K562 (cell line): ENCODE measurements at regions not wholly inside any gene's neighbourhood (a gene's known extent, or its start where the extent isn't known, plus 50 kb on each side); places are given as distances from the start of the nearest gene placed in this dataset.

ENCODE experiments used
- ATAC-seq: fragments of 200-7000 bp; cut with Tn5 transposase; 3 replicates; pipeline ENCODE4 v1.9.1; 2020; ENCODE audit warnings: moderate library complexity
- BruUV-seq: library from RNA; stranded (reverse); fragments of 400-500 nt; replicated peaks from 2 replicates; lab custom pipeline; 2021; lab: Mats Ljungman, UMichigan
- CTCF ChIA-PET: fragments of 300-600 bp; formaldehyde crosslinking; extraction: SDS; loops from one replicate; lab custom pipeline; 2021; ENCODE audit warnings: low intra/inter-chr PET ratio; lab: Yijun Ruan, JAX
- POLR2A ChIA-PET: fragments of 300-600, 350-650 bp; sonication (Branson Sonifier 250); formaldehyde crosslinking; extraction: SDS; loops from one replicate; lab custom pipeline; 2021; ENCODE audit warnings: antibody characterized with exemption, inconsistent platforms; lab: Yijun Ruan, JAX
- DNase-seq, 4 experiments: peaks; one replicate each; pipeline versions ENCODE4 v3.0.0 to v3.0.0-alpha.2; 2011 to 2018; ENCODE audit warnings: low spot score in 3 of 4, mixed read lengths in 3 of 4; ENCODE audit errors: extremely low read depth in 1 of 4
- FAIRE-seq: peaks from 2 replicates; lab custom pipeline; 2011; peaks lifted over from hg19 to GRCh38; lab: Jason Lieb, UNC
- H2AFZ ChIP-seq: 2 replicates; pipeline ENCODE4 v1.6.0; 2011; ENCODE audit warnings: low read depth, low read length, control low read depth, inconsistent platforms
- H3K27ac ChIP-seq: fragments of 200-600 bp; 3 replicates; pipeline ENCODE4 v1.8.0; 2011; ENCODE audit warnings: low read depth, mild to moderate bottlenecking, control low read depth, inconsistent platforms, low read length, moderate library complexity, mixed read lengths; ENCODE audit errors: extremely low read depth
- H3K27me3 ChIP-seq, 2 experiments: fragments of 300-600 bp in 1 of 2; 2 replicates in 1 of 2; 3 replicates in 1 of 2; pipeline versions ENCODE4 v1.6.0 to v1.8.0; 2011; ENCODE audit warnings: inconsistent platforms in 2 of 2, low read length in 2 of 2, mild to moderate bottlenecking in 1 of 2, mixed read lengths in 1 of 2, moderate library complexity in 1 of 2; ENCODE audit not compliant: control insufficient read depth in 2 of 2, insufficient read depth in 2 of 2
- H3K36me3 ChIP-seq: fragments of 300-600 bp; 3 replicates; pipeline ENCODE4 v1.8.0; 2011; ENCODE audit warnings: mild to moderate bottlenecking, low read length, inconsistent platforms; ENCODE audit not compliant: control insufficient read depth, insufficient read depth
- H3K4me1 ChIP-seq, 2 experiments: fragments of 200-600 bp in 1 of 2; replicated peaks in 1 of 2; 2 replicates in 1 of 2; 3 replicates in 1 of 2; pipeline versions ENCODE4 v1.5.1 to v1.8.0; 2011; ENCODE audit warnings: inconsistent platforms in 2 of 2, low read length in 2 of 2, mild to moderate bottlenecking in 1 of 2, mixed read lengths in 1 of 2, moderate library complexity in 1 of 2; ENCODE audit not compliant: control insufficient read depth in 2 of 2, insufficient read depth in 2 of 2
- H3K4me2 ChIP-seq: 2 replicates; pipeline ENCODE4 v1.6.1; 2011; ENCODE audit warnings: low read length, control low read depth, inconsistent platforms, mixed read lengths; ENCODE audit not compliant: insufficient read depth
- H3K4me3 ChIP-seq: fragments of 200-600 bp; sonication (generic), shearing (Covaris generic); 2 replicates; pipeline ENCODE4 v1.5.1; 2016; ENCODE audit warnings: control low read depth, inconsistent platforms
- H3K79me2 ChIP-seq: fragments of 200-600 bp; 3 replicates; pipeline ENCODE4 v1.8.0; 2011; ENCODE audit warnings: low read length, inconsistent platforms; ENCODE audit not compliant: control insufficient read depth, insufficient read depth
- H3K9ac ChIP-seq, 2 experiments: 2 replicates each; pipeline versions ENCODE4 v1.6.0 to v1.6.1; 2011; ENCODE audit warnings: low read depth in 2 of 2, low read length in 2 of 2, control low read depth in 1 of 2, inconsistent platforms in 1 of 2, mild to moderate bottlenecking in 1 of 2, mixed read lengths in 1 of 2; ENCODE audit not compliant: insufficient read depth in 1 of 2
- H3K9me1 ChIP-seq: one replicate; pipeline ENCODE4 v1.6.0; 2011; ENCODE audit warnings: inconsistent platforms, mild to moderate bottlenecking, low read length, moderate library complexity; ENCODE audit not compliant: control insufficient read depth, insufficient read depth
- H3K9me3 ChIP-seq: replicated peaks from 2 replicates; pipeline ENCODE4 v1.5.1; 2011; ENCODE audit warnings: low read depth, low read length, inconsistent platforms; ENCODE audit not compliant: control insufficient read depth, insufficient read depth
- H4K20me1 ChIP-seq: replicated peaks from 2 replicates; pipeline ENCODE4 v1.6.1; 2011; ENCODE audit warnings: low read length, inconsistent platforms, mixed read lengths; ENCODE audit not compliant: control insufficient read depth, insufficient read depth
- ATF2 ChIP-seq: sonication (generic); formaldehyde crosslinking; IDR thresholded peaks from 2 replicates; pipeline ENCODE4 v1.8.1; 2022; ENCODE audit warnings: missing genetic modification reagents
- JUN ChIP-seq, 2 experiments: sonication (generic) in 1 of 2; formaldehyde crosslinking in 1 of 2; IDR thresholded peaks; 2 replicates each; pipeline versions ENCODE4 v1.6.1 to v1.8.0; 2012 to 2022; ENCODE audit warnings: borderline replicate concordance in 2 of 2, mild to moderate bottlenecking in 2 of 2, improper control_type of control experiment in 1 of 2, low read depth in 1 of 2, low read length in 1 of 2, missing genetic modification reagents in 1 of 2
- MIER1 ChIP-seq: fragments of 450-650 bp; IDR thresholded peaks from 2 replicates; pipeline ENCODE4 v1.6.1; 2016; ENCODE audit warnings: antibody characterized with exemption, mild to moderate bottlenecking, low read depth
- MNT ChIP-seq, 2 experiments: fragments of 450-650 bp; conservative IDR thresholded peaks; 2 replicates each; pipeline ENCODE4 v1.6.1; 2017; ENCODE audit warnings: mild to moderate bottlenecking in 2 of 2, moderate library complexity in 2 of 2
- NUFIP1 ChIP-seq: fragments of 450-650 bp; IDR thresholded peaks from 2 replicates; pipeline ENCODE4 v1.6.1; 2018; ENCODE audit not compliant: partially characterized antibody
- RBM34 ChIP-seq: fragments of 200-400 bp; formaldehyde crosslinking; IDR thresholded peaks from 2 replicates; pipeline ENCODE4 v1.6.1; 2018; ENCODE audit warnings: low read length, borderline replicate concordance; ENCODE audit not compliant: insufficient read depth
- SRF ChIP-seq, 2 experiments: fragments of 250-450, 450-650 bp in 1 of 2; sonication (Bioruptor Pico) in 1 of 2; sonication (generic) in 1 of 2; formaldehyde crosslinking; IDR thresholded peaks; 2 replicates each; pipeline versions ENCODE4 v1.5.0 to v1.5.1; 2020 to 2022; ENCODE audit warnings: mild to moderate bottlenecking in 1 of 2, missing genetic modification reagents in 1 of 2
- TCF15 ChIP-seq: fragments of 250-450 bp; sonication (Bioruptor Pico); IDR thresholded peaks from 2 replicates; pipeline ENCODE4 v1.8.0; 2022; ENCODE audit warnings: moderate library complexity, mild to moderate bottlenecking, inconsistent platforms
- XRCC3 ChIP-seq: fragments of 450-650 bp; IDR thresholded peaks from 2 replicates; pipeline ENCODE4 v1.6.1; 2017; ENCODE audit warnings: mild to moderate bottlenecking, moderate library complexity
- ZNF76 ChIP-seq: fragments of 250-450 bp; sonication (Bioruptor Pico); IDR thresholded peaks from 2 replicates; pipeline ENCODE4 v1.4.0; 2020; ENCODE audit warnings: mild to moderate bottlenecking, moderate library complexity, borderline replicate concordance
- ZNF77 ChIP-seq: fragments of 250-450 bp; sonication (Bioruptor Pico); IDR thresholded peaks from 2 replicates; pipeline ENCODE4 v1.5.0; 2020
- ZSCAN32 ChIP-seq: fragments of 450-650 bp; formaldehyde crosslinking; IDR thresholded peaks from 2 replicates; pipeline ENCODE4 v1.4.0; 2020; ENCODE audit warnings: mild to moderate bottlenecking, moderate library complexity
- in situ Hi-C: fragments of 300-500 bp; cut with MboI; formaldehyde crosslinking; loops from 4 replicates; pipeline ENCODE4 v1.15.0; 2018; ENCODE audit warnings: inconsistent platforms, mixed read lengths
- intact Hi-C: fragments of 100-400 bp; cut with micrococcal nuclease; formaldehyde crosslinking; loops from 2 replicates; pipeline ENCODE4 v1.14.2; 2022
- TF ChIP-seq, protein P1 (sequence below): conservative IDR thresholded peaks from 2 replicates; pipeline ENCODE4 v1.6.1; 2011; ENCODE audit warnings: low read depth, mild to moderate bottlenecking, low read length; ENCODE audit not compliant: control insufficient read depth
- TF ChIP-seq, protein P2 (sequence below): fragments of 450-650 bp; formaldehyde crosslinking; IDR thresholded peaks from 2 replicates; pipeline ENCODE4 v1.4.0; 2022; ENCODE audit warnings: mild to moderate bottlenecking, moderate library complexity

- in situ Hi-C loops (no loop called here), intact Hi-C loops (loop anchor here (10.0 kb wide), 1 partner anchor 1519 kb away; no protein-coding TSS in a partner anchor)
- H3K27me3 ChIP-seq, result no peaks in the 10 kb centered on the region
- POLR2A ChIA-PET, result no interaction called here
- FAIRE-seq, result no peak
- H4K20me1 ChIP-seq, result no peaks in the 10 kb centered on the region
- no peaks in the 10 kb centered on the region for H3K9me3 ChIP-seq
- TF ChIP-seq XRCC3, result no peak
- TF ChIP-seq, protein P1, sequence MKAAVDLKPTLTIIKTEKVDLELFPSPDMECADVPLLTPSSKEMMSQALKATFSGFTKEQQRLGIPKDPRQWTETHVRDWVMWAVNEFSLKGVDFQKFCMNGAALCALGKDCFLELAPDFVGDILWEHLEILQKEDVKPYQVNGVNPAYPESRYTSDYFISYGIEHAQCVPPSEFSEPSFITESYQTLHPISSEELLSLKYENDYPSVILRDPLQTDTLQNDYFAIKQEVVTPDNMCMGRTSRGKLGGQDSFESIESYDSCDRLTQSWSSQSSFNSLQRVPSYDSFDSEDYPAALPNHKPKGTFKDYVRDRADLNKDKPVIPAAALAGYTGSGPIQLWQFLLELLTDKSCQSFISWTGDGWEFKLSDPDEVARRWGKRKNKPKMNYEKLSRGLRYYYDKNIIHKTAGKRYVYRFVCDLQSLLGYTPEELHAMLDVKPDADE, result no peak
- no peak for TF ChIP-seq MNT (conservative IDR thresholded peaks at IDR 0.05)
- no peak for TF ChIP-seq RBM34
- TF ChIP-seq TCF15 (CRISPR knock-in tag), result no peak
- TF ChIP-seq ZNF76 (CRISPR knock-in tag), result no peak
- TF ChIP-seq NUFIP1, result no peak
- TF ChIP-seq SRF (CRISPR knock-in tag; IDR thresholded peaks at IDR 0.05), result no peak
- no peak for TF ChIP-seq ATF2 (CRISPR knock-in tag)
- no peak for TF ChIP-seq ZNF77
- TF ChIP-seq MIER1, result no peak
- no peak for TF ChIP-seq ZSCAN32 (CRISPR knock-in tag)
- TF ChIP-seq JUN (IDR thresholded peaks at IDR 0.05; ENCODE audit: borderline replicate concordance, low read depth, low read length), result no peak
- TF ChIP-seq JUN (CRISPR knock-in tag; IDR thresholded peaks at IDR 0.05; ENCODE audit: borderline replicate concordance), result no peak
- TF ChIP-seq, protein P2, sequence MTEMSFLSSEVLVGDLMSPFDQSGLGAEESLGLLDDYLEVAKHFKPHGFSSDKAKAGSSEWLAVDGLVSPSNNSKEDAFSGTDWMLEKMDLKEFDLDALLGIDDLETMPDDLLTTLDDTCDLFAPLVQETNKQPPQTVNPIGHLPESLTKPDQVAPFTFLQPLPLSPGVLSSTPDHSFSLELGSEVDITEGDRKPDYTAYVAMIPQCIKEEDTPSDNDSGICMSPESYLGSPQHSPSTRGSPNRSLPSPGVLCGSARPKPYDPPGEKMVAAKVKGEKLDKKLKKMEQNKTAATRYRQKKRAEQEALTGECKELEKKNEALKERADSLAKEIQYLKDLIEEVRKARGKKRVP (CRISPR knock-in tag), result no peak
- TF ChIP-seq, all 486 proteins: peak for 0
- DNase-seq, result no peak
- no peaks in the 10 kb centered on the region for H3K4me1 ChIP-seq
- BruUV-seq, result no TSS peak
- no peak overlapping the region for H3K4me2 ChIP-seq
- ATAC-seq, result no peak
- H3K4me3 ChIP-seq, result no peak overlapping the region
- H3K27ac ChIP-seq, result no peak overlapping the region
- H3K9me1 ChIP-seq, result no peaks in the 10 kb centered on the region
- H2AFZ ChIP-seq, result no peak overlapping the region
- CTCF ChIA-PET, result no interaction called here
- no peaks in the 10 kb centered on the region for H3K79me2 ChIP-seq
- H3K36me3 ChIP-seq, result no peaks in the 10 kb centered on the region
- H3K9ac ChIP-seq, result no peak overlapping the region
These were observed 438.8 kb downstream of the CHL1 start for GRCh38 chr3:635393-635792.
